OCI-LY1 (cell line): ENCODE measurements at regions not wholly inside any gene's neighbourhood (a gene's known extent, or its start where the extent isn't known, plus 50 kb on each side); places are given as distances from the start of the nearest gene placed in this dataset.

Experiments
- EZH2 ChIP-seq: fragments of 200-600 bp; sonication (generic), shearing (Covaris generic); IDR thresholded peaks from 2 replicates; pipeline ENCODE4 v1.8.0; 2017; ENCODE audit warnings: borderline replicate concordance, mixed run types, mild to moderate bottlenecking, antibody characterized with exemption, low read length, moderate library complexity, mixed read lengths
- TF ChIP-seq, protein P1 (sequence below): fragments of 200-600 bp; sonication (generic), shearing (Covaris generic); IDR thresholded peaks from 2 replicates; pipeline ENCODE4 v1.5.1; 2017; ENCODE audit warnings: mild to moderate bottlenecking, antibody characterized with exemption, low read length, moderate library complexity, mixed read lengths

- TF ChIP-seq, protein P1, sequence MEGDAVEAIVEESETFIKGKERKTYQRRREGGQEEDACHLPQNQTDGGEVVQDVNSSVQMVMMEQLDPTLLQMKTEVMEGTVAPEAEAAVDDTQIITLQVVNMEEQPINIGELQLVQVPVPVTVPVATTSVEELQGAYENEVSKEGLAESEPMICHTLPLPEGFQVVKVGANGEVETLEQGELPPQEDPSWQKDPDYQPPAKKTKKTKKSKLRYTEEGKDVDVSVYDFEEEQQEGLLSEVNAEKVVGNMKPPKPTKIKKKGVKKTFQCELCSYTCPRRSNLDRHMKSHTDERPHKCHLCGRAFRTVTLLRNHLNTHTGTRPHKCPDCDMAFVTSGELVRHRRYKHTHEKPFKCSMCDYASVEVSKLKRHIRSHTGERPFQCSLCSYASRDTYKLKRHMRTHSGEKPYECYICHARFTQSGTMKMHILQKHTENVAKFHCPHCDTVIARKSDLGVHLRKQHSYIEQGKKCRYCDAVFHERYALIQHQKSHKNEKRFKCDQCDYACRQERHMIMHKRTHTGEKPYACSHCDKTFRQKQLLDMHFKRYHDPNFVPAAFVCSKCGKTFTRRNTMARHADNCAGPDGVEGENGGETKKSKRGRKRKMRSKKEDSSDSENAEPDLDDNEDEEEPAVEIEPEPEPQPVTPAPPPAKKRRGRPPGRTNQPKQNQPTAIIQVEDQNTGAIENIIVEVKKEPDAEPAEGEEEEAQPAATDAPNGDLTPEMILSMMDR, result no peak
- no peak for TF ChIP-seq EZH2
These were observed 186.8 kb upstream of the FOXN2 start for GRCh38 chr2:48127612-48128191.
